MCF 10A (cell line): ENCODE measurements at regions not wholly inside any gene's neighbourhood (a gene's known extent, or its start where the extent isn't known, plus 50 kb on each side); places are given as distances from the start of the nearest gene placed in this dataset.
"Not testable (repeated sequence)": the region's sequence is repeated elsewhere in the genome, so short reads cannot be mapped to it uniquely, and the experiment has no call there.

ENCODE experiments used
- BruUV-seq: library from RNA; stranded (reverse); fragments of 400-500 nt; replicated peaks from 2 replicates; lab custom pipeline; 2021; lab: Mats Ljungman, UMichigan
- CTCF ChIA-PET: fragments of 300-600 bp; sonication (Branson Sonifier 250); formaldehyde crosslinking; extraction: SDS; loops from one replicate; lab custom pipeline; 2021; ENCODE audit warnings: antibody characterized with exemption, inconsistent platforms; lab: Yijun Ruan, JAX
- POLR2A ChIA-PET: fragments of 300-600, 350-650 bp; sonication (Branson Sonifier 250); formaldehyde crosslinking; extraction: SDS; loops from one replicate; lab custom pipeline; 2020; ENCODE audit warnings: antibody characterized with exemption, inconsistent platforms; lab: Yijun Ruan, JAX
- DNase-seq: peaks from one replicate; pipeline ENCODE4 v3.0.0-alpha.2; 2018; ENCODE audit not compliant: unreplicated experiment
- H3K27ac Mint-ChIP-seq: one replicate; pipeline ENCODE4 v1.8.0; 2022; ENCODE audit warnings: mild to moderate bottlenecking, low read depth, mixed read lengths; ENCODE audit not compliant: unreplicated experiment
- H3K27me3 Mint-ChIP-seq: one replicate; pipeline ENCODE4 v1.8.0; 2022; ENCODE audit warnings: mixed read lengths; ENCODE audit not compliant: insufficient read depth, unreplicated experiment
- H3K36me3 Mint-ChIP-seq: one replicate; pipeline ENCODE4 v1.8.0; 2022; ENCODE audit warnings: mild to moderate bottlenecking, moderate library complexity, mixed read lengths; ENCODE audit not compliant: insufficient read depth, unreplicated experiment
- H3K4me1 Mint-ChIP-seq: one replicate; pipeline ENCODE4 v1.8.0; 2022; ENCODE audit warnings: mixed read lengths; ENCODE audit not compliant: insufficient read depth, unreplicated experiment
- H3K4me3 Mint-ChIP-seq: one replicate; pipeline ENCODE4 v1.8.0; 2022; ENCODE audit warnings: mild to moderate bottlenecking, moderate library complexity, mixed read lengths; ENCODE audit not compliant: unreplicated experiment
- H3K9me3 Mint-ChIP-seq: one replicate; pipeline ENCODE4 v1.8.0; 2022; ENCODE audit warnings: mixed read lengths; ENCODE audit not compliant: unreplicated experiment
- intact Hi-C: fragments of 100-400 bp; cut with micrococcal nuclease; formaldehyde crosslinking; loops from 2 replicates; pipeline ENCODE4 v1.14.1; 2022
- TF ChIP-seq, protein P1 (sequence below): fragments of 200-600 bp; IDR thresholded peaks from one replicate; pipeline ENCODE4 v1.8.0; 2022; ENCODE audit warnings: antibody characterized with exemption, mild to moderate bottlenecking; ENCODE audit not compliant: unreplicated experiment

DNA sequence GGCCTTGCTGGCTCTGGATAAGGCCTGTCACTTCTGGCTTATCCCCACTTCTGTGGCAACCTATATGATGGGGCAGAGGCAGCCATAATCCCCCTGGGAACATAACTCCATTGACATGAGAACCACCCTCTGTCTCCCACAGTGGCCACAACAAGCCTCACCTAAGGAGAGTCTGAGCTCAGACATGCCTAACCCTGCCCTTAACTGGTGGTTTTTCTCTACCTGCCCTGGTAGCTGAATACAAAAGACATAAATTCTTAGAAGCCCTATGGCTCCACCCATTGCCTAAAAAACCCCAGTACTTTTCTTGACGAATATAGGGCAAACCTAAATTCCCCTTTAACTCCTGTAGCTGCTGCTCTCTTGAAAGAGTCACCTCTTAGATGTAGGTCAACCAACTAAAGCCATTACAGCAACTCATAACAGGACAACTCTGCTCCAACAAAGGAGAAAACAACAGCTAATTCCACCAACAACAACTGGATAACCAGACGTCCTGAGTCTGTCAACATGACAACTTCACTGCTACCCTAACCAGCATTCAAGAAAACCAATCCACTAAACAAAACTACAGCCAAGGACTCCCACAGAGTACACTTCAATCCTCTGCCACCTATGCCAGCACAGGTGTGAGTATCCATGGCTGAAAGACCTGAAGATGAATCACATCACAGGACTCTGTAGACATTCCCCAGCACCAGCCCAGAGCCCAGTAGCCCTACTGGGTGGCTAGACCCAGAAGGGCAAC, 427.7 kb downstream of the PRELID2 start:
- Mint-ChIP-seq H3K4me3 (no peak overlapping the region), H3K27me3 (no peaks in the 10 kb centered on the region), H3K27ac (no peak overlapping the region), H3K9me3 (peaks cover 40% of the 10 kb centered on the region), H3K4me1 (peaks cover 6% of the 10 kb centered on the region), H3K36me3 (no peaks in the 10 kb centered on the region)
- TF ChIP-seq, protein P1, sequence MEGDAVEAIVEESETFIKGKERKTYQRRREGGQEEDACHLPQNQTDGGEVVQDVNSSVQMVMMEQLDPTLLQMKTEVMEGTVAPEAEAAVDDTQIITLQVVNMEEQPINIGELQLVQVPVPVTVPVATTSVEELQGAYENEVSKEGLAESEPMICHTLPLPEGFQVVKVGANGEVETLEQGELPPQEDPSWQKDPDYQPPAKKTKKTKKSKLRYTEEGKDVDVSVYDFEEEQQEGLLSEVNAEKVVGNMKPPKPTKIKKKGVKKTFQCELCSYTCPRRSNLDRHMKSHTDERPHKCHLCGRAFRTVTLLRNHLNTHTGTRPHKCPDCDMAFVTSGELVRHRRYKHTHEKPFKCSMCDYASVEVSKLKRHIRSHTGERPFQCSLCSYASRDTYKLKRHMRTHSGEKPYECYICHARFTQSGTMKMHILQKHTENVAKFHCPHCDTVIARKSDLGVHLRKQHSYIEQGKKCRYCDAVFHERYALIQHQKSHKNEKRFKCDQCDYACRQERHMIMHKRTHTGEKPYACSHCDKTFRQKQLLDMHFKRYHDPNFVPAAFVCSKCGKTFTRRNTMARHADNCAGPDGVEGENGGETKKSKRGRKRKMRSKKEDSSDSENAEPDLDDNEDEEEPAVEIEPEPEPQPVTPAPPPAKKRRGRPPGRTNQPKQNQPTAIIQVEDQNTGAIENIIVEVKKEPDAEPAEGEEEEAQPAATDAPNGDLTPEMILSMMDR: no peak
- ChIA-PET POLR2A (interaction anchor here (0.6 kb wide), 1 partner anchor 139 kb away, joined by 3 read pairs; no protein-coding TSS in a partner anchor), CTCF (interaction anchor here (0.6 to 1.1 kb wide), 3 partner anchors 43 to 1375 kb away, joined by 3 to 4 read pairs (median 3); no protein-coding TSS in a partner anchor)
- no peak for DNase-seq
- BruUV-seq: no TSS peak
- intact Hi-C loops: no loop called here

DNA sequence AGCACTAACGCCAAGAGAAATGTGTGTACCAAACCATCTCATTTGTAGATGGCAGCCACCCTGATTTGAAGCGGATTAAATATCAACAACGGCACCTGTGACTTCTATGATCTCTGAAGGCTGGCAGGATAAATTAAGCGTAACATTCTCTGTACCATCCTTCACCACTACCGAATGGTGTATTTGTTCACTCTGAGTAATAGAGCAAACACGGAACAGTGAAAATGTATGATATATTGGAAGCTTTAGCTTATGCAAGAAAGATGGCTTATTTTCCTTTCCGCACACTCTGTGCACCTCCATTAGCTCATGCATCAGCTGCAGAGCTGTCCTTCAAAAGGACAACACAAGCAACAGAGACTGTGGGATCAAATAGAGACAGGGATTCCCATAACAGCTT, 431.1 kb downstream of the PRELID2 start:
- intact Hi-C loops: no loop called here
- no peaks in the 10 kb centered on the region for H3K27me3 Mint-ChIP-seq
- H3K27ac Mint-ChIP-seq: no peak overlapping the region
- BruUV-seq: no TSS peak
- TF ChIP-seq, protein P1: no peak
- DNase-seq: no peak
- ChIA-PET POLR2A (no interaction called here), CTCF (interaction anchor here (0.5 kb wide), 1 partner anchor 646 kb away, joined by 5 read pairs; no protein-coding TSS in a partner anchor)
- peaks cover 6% of the 10 kb centered on the region for H3K4me1 Mint-ChIP-seq
- no peaks in the 10 kb centered on the region for H3K36me3 Mint-ChIP-seq
- no peak overlapping the region for H3K4me3 Mint-ChIP-seq
- H3K9me3 Mint-ChIP-seq: peaks cover 24% of the 10 kb centered on the region

DNA sequence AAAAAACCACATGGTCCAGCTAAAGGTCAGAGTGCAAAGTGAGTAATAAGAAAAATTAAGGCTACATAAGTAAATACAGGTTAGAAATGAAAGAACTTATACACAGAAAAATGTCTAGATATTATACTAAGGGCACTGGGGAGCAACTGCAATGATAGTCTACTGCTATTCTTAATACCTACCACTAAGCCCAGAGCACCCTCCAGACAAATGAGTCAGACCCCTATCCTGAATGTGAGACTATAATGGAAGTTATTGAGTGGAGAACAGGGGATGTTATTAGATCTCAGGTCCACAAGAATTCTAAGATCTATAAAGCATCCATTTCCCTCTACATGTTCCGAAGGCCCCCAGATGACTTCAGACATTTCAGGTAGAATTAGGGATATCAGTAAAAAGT, 438.3 kb downstream of the PRELID2 start:
- TF ChIP-seq, protein P1: no peak

DNA sequence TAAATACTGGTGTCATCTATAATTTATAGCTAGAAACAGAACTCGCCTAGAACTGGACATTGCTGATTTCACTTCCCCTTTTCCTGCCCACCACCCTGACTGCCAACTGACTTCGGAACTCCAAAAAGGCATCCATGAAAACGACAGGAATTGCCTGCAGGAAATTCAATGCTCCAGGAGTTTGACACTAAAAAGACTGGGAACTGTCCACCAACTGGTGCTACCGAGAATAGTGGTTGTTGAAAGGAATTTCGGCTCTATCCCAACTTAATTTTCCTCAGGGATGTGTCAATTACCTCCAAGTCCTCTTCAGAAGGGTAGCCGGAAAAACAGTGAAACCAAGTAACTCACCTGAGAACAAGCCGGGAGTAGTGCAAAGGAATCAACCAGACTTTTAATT, 440.0 kb downstream of the PRELID2 start:
- H3K4me1 Mint-ChIP-seq, H3K27me3 Mint-ChIP-seq, H3K27ac Mint-ChIP-seq, BruUV-seq, H3K4me3 Mint-ChIP-seq, intact Hi-C loops, POLR2A ChIA-PET, H3K36me3 Mint-ChIP-seq, DNase-seq, H3K9me3 Mint-ChIP-seq: not testable (repeated sequence)
- CTCF ChIA-PET: interaction anchor here (0.6 kb wide), 1 partner anchor 34 kb away, joined by 4 read pairs; no protein-coding TSS in a partner anchor

More for the DNA sequence above, 438.3 kb downstream of the PRELID2 start:
- Mint-ChIP-seq H3K27ac (no peak overlapping the region), H3K4me1 (no peaks in the 10 kb centered on the region), H3K4me3 (no peak overlapping the region), H3K9me3 (no peaks in the 10 kb centered on the region), H3K36me3 (no peaks in the 10 kb centered on the region), H3K27me3 (no peaks in the 10 kb centered on the region)
- ChIA-PET POLR2A (interaction anchor here (0.7 kb wide), 1 partner anchor 473 kb away, joined by 3 read pairs; no protein-coding TSS in a partner anchor), CTCF (no interaction called here)
- DNase-seq: no peak
- intact Hi-C loops: no loop called here
- BruUV-seq: no TSS peak
